CD4-positive, alpha-beta T cell treated with Interleukin-17A for 4 hours (primary cell): ENCODE measurements at regions not wholly inside any gene's neighbourhood (a gene's known extent, or its start where the extent isn't known, plus 50 kb on each side); places are given as distances from the start of the nearest gene placed in this dataset.

ENCODE experiments used
- DNase-seq: peaks from one replicate; pipeline ENCODE4 v3.0.0-alpha.2; 2020; ENCODE audit warnings: mixed read lengths

DNA sequence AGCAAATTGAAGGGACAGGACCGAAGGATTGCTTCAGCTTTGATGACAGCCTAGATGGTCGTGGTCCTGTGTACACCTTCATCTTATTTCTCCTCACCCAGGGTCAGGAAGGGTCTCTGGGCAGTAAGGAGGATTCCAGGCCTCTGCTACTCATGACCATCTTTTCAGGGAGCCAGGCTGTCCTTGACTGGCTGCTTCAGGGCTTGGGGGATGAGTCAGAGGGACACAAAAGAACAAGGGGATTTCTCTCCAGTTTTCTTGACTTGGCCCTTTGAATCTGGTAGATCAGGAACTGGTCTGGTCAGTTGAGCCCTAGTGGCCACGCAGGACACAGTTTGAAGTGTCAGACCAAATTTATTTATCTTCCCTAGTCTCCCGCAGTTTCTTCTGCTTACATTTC lies 402.1 kb upstream of the CHD6 start:
- DNase-seq, result no peak

DNA sequence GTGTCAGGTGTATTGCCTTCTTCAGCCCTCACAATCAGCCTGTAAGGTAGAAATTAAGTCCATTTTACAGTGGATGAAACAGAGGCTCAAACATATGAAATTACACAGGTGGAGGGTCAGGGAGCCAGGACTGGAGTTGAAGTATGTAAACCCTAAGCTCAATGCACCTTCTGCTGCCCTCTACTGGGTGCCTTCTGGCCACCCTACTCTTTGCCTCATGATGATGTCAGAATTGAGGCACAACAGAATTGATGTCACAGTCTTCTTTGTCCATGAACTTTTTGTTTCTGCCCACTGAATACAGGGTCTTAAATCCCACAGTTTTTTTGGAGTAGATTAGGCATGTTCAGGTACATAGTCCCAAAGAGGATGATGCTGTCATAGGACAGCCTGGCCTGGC lies 400.8 kb upstream of the CHD6 start:
- no peak for DNase-seq

DNA sequence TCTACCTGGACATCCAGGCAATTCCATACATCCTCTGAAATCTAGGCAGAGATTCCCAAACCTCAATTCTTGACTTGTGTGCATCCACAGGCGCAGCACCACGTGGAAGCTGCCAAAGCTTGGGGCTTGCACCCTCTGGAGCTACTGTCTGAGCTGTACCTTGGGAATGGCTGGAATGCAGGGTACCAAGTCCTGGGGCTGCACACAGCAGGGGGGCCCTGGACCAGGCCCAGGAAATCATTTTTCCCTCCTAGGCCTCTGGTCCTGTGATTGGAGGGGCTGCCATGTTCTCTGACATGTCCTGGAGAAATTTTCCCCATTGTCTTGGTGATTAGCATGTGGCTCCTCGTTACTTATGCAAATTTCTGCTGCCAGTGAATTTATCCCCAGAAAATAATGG lies 391.9 kb upstream of the CHD6 start:
- no peak for DNase-seq

DNA sequence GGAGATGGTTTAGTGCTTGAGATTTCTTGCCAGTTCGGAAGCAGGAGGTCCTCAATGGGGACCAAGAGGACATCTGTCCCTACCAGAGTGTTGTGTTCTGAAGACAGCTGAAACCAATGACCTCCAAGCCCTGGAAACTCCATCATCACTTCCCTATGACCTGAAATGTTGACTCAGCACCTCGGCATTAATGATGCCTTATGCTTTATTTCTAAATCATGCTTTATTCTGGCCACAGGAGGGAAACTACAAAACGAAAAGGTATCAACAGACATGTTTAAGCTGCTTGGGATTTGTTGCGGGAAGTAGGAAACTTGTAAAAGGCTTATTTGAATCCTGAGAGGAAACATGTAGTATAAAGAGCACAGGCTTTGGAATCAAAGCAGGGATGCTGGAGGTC lies 389.1 kb upstream of the CHD6 start:
- no peak for DNase-seq

DNA sequence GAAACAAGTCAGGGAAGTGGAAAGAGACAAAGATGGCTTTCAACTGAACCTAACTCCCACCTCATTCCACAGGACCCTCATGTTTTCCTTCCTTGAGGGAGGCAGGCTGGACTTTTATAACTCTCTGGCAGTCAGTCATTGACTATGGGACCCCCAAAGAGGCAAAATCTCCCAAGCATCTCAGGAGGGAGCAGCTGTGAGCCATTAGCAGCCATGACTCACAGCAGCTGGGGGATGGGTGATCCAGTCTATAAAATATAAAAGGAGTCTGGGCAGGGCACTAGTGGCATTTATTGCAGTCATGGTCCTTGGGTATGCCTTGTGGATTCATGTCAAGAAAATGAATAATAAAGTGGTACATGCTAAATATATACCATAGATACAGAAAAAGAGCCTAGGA lies 387.0 kb upstream of the CHD6 start:
- no peak for DNase-seq

DNA sequence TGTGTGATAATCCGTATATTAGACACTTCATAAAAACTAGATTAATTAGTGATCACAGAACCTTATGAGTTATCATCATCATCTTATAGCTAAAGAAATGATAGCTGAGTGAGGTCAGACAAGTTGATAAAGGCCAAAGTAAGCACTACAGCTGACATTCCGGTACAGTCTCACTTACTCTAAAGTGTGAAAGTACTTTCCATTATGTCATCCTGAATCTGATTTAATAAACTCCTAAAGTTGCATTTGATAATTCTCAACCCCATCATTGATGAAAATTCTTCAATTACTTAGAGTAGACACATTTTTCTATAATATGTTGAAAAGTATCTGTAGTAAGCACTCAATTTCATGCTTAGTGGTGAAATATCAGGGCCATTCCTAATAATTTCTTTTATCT lies 385.2 kb upstream of the CHD6 start:
- no peak for DNase-seq

DNA sequence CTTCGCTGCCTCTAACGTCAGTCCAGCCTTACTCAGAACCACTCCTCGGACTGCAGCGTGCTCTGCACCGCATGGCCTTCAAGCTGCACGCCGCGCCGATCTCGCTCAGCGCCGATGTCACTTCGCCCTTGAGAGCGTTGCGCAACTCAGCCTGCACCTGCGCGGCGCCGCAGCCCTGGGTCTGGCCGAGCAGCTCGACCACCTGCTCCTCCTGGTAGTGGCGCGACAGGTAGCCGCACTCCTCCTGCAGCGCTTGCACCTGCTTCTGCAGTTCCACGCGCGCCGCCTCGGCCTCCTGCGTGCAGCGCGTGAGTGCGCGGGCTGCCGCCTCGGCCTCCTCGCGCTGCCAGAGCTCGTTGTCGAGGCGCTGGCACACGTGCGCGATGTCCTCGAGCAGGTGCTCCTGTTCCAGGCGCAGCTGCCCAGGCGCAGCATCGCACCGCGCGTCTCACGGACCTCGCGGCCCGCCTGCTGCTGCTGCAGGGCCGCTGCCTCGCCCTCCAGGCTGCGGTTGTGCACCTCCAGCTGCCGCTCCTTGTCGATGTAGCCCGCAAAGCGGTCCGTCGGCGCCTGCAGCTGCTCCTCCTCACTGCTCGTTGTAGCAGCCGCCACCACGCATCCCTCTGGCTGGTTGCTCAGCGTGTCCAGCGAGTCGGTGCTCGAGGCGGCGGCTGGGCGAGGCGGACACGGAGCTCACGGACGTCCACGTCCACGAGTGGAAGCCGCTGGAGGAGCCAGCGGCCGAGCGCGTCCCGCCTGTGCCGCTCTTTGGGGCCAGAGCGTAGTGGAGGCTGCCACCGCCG lies 380.6 kb upstream of the CHD6 start:
- no peak for DNase-seq

DNA sequence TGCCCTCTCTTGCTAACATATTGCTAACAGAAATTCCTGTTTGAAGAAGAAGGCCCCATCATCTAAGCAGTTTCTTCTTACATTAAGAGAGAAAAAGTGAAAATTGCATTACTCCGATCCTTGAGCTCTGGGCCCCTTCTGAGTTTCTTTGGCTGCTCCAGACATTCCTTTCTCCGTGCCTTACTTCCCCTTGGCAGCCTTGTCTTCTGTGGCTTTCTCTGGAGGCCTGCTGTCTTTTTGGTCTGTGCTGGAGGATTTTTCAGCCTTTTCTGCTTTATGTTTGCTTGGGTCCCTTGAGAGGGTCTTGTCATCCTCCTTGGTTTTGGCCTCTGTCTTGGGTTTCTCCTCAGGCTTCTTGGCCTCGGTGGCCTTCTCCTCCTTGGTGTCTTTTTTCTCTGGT lies 378.8 kb upstream of the CHD6 start:
- no peak for DNase-seq

DNA sequence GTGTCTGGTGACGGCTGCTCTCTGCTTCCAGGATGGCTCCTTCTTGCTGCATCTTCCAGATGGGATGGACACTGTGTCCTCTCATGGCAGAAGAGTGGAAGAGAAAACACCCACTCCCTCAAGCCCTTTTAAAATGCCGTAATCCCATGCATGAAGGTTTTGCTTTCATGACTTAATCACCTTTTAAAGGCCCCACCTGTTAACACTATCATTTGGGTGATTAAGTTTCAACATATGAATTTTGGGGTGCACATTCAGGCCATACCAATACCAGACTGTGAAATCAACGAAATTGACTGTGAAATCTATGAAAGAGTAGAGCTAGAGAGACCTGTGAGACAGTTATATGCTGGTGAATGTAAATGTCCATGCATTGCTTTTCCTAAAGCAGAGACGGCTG lies 374.3 kb upstream of the CHD6 start:
- no peak for DNase-seq

DNA sequence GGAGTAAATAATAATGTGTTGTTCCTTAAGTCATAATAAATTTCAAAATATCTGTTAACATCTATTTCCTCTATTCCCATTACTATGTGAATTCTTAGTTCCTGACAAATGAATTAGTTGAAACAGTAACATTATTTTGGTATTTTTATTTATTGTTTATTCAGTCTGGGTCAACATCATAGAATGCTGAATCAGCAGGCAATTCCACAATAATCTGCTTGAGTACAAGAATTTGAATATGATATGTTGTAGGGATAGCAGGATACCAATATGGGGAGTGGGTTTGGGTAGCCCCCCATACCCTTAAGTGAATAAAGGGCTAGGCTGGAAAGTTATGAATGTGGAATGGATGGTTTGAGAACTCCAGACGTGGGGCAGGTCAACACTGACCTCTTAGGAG lies 373.2 kb upstream of the CHD6 start:
- DNase-seq, result no peak

DNA sequence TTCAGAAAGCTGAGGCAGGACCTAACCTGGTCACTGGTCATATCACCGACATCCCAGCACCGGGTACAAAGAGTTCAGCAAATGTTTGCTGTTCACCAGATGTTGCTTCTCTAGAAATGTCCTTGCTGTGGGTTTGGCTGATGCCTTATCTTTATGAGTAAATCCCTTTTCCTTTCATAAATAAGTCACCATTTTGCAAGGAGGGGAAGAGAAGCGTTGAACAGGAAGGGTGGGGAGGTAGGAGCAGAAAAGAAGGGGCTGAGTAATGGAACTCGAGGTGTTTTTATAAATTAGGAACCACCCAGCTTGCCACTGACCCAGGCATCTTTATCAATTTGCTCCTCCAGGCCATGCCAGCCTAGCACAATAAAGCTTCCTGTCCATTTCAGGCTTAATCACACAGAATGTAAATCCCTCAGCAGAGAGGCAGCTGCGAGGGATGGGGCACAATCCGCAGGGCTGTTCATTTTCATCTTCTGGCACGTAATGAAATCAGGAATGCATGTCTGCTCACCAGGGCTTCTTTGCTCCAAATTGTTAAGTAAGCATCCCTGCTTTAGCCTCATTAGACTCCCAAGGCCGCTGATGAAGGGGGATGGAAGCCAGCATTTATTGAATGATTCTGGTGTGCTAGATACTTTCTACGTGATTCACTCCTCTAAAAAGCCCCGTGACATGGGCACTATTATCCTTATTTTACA lies 371.9 kb upstream of the CHD6 start:
- DNase-seq, result no peak

DNA sequence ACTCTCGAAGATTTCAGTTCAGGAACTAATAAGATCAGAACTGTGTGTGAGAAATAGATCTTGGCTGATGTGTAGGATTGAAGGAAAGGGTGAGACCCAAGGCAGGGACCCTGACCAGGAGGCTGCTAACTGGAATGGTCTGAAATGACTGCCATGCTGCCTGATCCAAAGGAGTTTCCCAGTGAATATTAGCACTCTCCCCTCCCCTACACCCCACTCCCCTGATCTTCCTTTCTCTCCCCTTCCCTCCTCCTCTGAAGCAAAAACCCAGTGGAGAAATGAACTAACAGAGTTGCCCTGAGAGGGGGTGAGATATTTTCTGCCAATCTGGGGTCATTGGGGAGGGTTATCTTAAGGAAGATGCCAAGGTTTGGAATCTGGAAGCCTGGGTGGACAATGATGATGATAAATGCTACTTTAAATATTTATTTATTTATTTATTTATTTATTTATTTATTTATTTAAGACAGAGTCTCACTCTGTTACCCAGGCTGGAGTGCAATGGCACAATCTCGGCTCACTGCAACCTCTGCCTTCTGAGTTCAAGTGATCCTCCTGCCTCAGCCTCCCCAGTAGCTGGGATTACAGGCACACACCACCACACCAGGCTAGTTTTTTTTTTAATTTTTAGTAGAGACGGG lies 371.0 kb upstream of the CHD6 start:
- no peak for DNase-seq

DNA sequence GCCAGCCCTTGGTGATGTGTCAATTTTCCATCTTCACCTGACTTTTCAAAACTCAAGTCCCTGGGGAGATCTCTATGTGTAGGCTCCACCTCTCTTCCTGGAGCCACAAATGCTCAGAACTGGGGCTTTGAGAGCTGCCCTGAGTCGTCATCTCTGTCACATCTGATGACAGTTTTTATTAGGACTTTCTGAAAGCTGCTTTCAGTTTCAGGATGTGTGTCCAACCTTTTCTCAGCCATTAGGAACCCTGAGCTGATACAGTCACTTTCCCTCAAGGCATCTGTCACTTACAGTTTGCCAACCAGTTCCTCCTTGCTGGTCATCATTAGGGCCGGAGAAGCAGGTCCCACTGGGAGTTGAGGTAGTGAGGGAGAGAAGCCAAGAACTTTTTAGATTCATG lies 365.9 kb upstream of the CHD6 start:
- no peak for DNase-seq

DNA sequence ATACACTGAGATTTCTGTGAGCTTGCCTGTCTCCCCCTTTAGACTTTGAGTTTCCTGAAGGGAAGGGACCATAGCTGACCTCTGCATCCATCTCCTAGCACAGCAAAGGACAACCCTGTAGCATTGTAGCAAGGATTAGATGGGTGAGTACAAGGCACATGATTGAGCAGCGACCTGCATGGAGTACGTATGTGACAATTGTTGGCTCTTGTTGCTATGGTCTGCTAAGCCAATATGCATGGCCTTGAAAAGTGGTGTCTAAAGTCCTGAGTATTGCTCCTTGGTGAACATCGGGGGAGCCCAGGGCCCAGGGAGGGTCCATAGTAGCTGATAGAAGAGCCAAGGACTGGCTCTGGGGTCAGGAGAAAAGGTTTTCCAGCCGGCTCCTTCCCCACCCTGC lies 365.0 kb upstream of the CHD6 start:
- no peak for DNase-seq

DNA sequence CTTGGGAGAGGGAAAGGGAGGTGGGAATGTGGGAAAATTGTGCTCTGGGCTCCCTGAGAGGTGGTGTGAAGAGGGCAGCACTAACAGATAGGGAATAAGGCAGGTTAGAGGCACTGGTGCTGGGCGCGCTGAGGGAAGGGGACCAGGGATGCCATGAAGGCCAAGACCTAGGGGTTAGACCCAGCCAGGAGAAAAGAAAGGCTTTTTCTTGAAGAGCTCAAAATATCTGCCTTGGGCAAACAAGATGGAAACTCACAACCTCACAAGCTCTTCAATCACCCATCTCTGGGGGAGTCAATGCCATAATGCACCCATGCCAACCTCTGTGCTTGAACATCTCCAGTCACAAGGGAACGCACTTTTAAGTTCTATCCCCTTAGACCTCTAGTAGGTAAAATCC lies 363.6 kb upstream of the CHD6 start:
- DNase-seq, result no peak

DNA sequence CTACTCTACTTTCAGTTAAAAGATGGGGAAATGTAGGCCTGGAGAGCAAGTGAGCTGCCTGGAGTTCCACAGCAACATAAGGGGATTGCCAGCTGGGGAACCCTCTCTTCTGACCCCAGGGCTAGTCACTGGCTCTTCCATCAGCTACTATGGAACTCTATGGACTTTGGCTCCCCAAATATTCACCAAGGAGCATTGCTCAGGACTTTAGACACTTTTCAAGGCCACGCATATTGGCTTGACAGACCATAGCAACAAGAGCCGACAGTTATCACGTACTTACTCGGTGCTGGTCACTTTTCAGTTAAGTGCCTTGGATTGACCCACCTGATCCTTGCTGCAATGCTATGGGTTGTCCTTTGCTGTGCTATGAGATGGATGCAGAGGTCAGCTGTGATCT lies 360.7 kb upstream of the CHD6 start:
- no peak for DNase-seq

DNA sequence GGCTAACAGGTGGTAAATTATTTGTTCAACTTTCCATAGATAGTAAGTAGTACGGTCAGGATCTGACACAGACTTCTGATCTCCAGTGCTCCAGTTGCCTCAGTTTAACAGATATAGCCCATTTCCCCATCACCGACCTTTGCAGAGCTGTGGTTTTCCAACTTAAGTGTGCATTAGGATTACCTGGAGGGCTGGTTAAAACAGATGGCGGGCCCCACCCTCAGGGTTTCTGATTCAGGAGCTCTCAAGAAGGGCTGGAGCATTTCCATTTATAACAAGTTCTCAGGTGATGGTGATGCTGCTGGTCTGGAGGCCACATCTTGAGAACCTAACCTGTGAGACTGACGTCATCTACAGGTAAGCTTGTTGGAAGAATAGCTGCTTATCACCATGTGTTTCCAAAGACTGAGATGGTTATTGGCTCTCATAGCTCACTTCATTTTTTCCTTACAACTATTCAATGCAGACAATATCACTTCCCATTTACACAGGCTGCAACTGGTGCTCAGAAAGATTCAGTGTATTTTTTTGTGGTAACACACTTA lies 360.1 kb upstream of the CHD6 start:
- DNase-seq, result no peak

DNA sequence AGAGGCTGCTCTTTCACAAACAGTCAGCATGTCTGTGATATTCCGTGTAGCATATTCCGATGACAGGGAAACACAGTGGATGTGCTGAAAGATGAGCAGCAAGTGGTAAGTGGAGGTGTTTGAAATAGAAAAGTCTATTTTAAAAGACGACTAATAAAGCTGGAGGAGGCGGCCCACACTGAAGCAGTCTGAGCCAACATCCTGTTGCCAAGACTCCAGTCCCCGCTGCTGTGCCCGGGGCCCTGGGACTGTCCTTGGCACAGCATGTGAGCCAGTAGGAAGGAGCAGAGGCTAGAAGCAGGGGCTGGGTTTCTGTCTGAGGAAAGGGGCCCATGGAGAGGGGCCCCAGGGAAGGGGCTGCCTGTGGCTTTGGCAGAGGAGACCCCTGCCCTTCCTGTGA lies 351.5 kb upstream of the CHD6 start:
- no peak for DNase-seq

DNA sequence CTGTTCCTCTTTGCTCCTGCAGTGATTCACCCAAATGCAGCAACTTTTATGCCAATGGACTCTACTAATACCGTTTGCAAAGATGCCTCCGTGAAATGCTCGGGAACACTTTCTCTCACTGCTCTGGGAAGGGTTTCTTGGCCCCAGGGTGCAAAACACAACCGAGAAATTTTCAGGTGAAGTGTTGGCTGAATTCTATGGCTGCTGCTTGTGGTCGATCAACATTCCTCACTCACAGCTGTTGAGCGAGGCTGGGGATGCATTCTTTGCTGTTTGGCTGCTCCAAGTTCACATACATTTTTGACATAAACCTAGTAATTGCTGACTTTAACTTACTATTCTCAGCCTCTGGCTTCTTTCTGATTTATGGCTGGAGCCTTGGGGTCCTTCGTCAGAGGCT lies 342.0 kb upstream of the CHD6 start:
- DNase-seq, result no peak

DNA sequence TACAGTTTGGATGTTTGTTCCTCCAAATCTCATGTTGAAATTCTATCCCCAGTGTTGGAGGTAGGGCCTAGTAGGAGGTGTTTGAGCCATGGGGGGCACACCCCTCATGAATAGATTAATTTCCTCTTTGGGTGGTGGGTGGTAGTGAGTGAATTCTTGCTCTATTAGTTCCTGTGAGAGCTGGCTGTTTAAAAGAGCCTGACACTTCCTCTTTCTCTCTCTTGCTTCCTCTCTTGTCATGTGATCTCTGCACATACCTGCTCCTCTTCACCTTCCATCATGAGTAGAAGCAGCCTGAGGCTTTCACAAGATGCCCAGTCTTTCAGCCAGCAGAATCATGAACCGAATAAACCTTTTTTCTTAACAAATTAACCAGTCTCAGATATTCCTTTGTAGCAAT lies 340.2 kb upstream of the CHD6 start:
- DNase-seq, result no peak

DNA sequence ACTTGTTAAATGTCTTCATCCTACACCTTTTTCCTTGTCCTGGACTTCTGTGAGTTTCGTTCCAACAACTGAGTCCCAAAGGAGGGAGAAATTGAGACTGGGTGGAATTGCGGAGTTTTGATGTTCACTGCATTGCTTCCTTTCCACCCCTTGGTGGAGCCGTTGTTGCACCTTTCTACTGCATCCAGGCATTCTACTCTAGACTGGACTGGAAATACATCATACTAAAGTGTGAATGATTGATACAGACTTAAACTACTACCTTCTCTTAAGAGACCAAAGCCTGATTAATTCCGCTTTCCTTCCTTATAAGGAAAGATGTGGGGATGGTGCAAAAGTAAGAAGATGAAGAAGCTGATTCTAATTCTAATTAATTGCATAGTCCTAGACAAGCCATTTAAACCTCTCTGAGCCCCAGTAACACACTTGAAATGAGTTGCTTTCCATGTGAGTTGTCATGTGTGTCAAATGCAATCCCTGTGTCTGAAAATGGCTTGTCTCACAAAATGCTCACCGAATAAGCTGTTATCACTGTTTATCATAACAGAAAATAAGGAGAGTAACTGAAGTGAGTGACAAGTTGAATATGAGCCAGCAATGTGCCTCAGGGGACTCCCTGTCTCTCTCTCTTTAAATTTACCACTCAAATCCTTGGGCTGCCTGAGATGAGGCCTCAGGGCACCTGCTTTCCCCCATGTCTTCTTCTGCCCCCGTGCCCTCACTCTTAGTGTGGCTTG lies 338.3 kb upstream of the CHD6 start:
- no peak for DNase-seq

DNA sequence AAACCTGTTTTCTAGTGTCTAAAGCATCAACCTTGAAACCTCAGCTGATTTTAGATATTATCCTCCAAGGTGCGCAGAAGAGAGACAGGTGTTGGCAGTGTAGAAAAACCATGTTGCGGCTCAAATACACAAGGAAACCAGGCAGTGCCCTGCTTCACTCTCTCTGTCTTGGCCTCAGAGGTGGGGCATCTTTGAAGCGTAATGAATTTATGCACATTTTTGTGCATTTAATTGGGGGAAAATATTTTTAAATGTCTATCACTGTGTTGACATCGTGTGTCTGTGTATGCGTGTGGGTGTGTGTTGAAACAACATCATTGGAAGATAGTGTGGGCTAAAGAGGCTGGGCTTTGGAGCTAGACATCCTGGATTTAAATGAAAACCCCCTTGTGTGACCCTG lies 334.0 kb upstream of the CHD6 start:
- no peak for DNase-seq

DNA sequence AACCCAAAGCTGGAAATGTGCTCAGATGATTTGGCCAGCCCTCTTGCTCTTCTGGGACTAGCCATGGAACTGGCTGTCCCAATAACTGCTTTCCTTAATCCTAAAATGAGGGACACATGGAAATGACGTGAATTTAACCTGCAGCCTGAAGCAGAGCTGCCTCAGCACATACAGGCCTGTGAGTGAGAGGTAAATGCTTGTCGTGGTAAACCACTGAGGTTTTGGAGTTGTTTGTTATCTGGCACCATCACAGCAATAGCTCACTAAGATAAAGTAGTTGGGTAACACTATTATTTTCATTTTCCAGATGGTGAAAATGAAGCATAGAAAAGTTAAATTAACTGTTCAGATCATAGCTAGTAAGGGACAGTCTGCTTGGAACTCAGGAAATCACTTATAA lies 333.4 kb upstream of the CHD6 start:
- no peak for DNase-seq
